Gastroesophageal sphincter (tissue), 4 donors: ENCODE measurements at regions not wholly inside any gene's neighbourhood (a gene's known extent, or its start where the extent isn't known, plus 50 kb on each side); places are given as distances from the start of the nearest gene placed in this dataset.

Experiments
- ATAC-seq: fragments of 150-250 bp; one replicate; pipeline ENCODE4 v1.9.1; 2016; ENCODE audit warnings: mild to moderate bottlenecking, moderate library complexity
- H3K27ac ChIP-seq, 4 donors: fragments of 200-600 bp; sonication (generic) in 3 of 4; 1 replicate in 3 of 4; 2 replicates in 1 of 4; pipeline ENCODE4 v1.5.1; 2016 to 2019
- H3K27me3 ChIP-seq: fragments of 200-600 bp; sonication (generic); one replicate; pipeline ENCODE4 v1.5.1; 2019
- H3K36me3 ChIP-seq, 2 donors: fragments of 200-600 bp; sonication (generic); one replicate each; pipeline ENCODE4 v1.5.1; 2019; ENCODE audit warnings: control low read depth in 1 of 2
- H3K4me1 ChIP-seq, 3 donors: fragments of 200-600 bp; sonication (generic); 1 replicate in 2 of 3; 2 replicates in 1 of 3; pipeline ENCODE4 v1.5.1; 2016 to 2019; ENCODE audit warnings: control low read depth in 2 of 3
- H3K4me3 ChIP-seq, 2 donors: fragments of 200-600 bp; sonication (generic); one replicate each; pipeline ENCODE4 v1.5.1; 2019; ENCODE audit warnings: mild to moderate bottlenecking in 1 of 2, moderate library complexity in 1 of 2
- H3K9me3 ChIP-seq, 3 donors: fragments of 200-600 bp; sonication (generic); one replicate each; pipeline ENCODE4 v1.5.1; 2017 to 2019; ENCODE audit warnings: control low read depth in 2 of 3
- CTCF ChIP-seq, 4 experiments: fragments of 200-600 bp in 2 of 4; fragments of 450-650 bp in 2 of 4; sonication (generic) in 1 of 4; IDR thresholded peaks; one replicate each; pipeline ENCODE4 v1.5.1; 2017 to 2019; ENCODE audit warnings: antibody characterized with exemption in 4 of 4, mild to moderate bottlenecking in 2 of 4, moderate library complexity in 2 of 4
- EP300 ChIP-seq: sonication (generic); formaldehyde crosslinking; IDR thresholded peaks from one replicate; pipeline ENCODE4 v1.6.1; 2017; ENCODE audit warnings: antibody characterized with exemption, mild to moderate bottlenecking
- POLR2A ChIP-seq, 2 donors: fragments of 450-650 bp; IDR thresholded peaks; one replicate each; pipeline ENCODE4 v1.6.1; 2017; ENCODE audit warnings: antibody characterized with exemption in 2 of 2, mild to moderate bottlenecking in 2 of 2, moderate library complexity in 1 of 2
- POLR2AphosphoS5 ChIP-seq: sonication (generic); formaldehyde crosslinking; IDR thresholded peaks from one replicate; pipeline ENCODE4 v1.6.1; 2017; ENCODE audit warnings: antibody characterized with exemption
- WGBS, 2 donors: methylation state at CpG; one replicate each; pipeline ENCODE4 v1.1.5; 2018; ENCODE audit warnings: low coverage in 1 of 2; 5-methylcytosine and 5-hydroxymethylcytosine counted together

- TF ChIP-seq CTCF (IDR thresholded peaks at IDR 0.05) (no peak), EP300 (no peak), POLR2AphosphoS5 (no peak), POLR2A (IDR thresholded peaks at IDR 0.05) (no peak)
- Histone ChIP-seq H3K9me3 (peaks cover 0 to 21% (median 0%) of the 10 kb centered on the region in 3 donors), H3K36me3 (no peaks in the 10 kb centered on the region), H3K4me3 (no peak overlapping the region), H3K27ac (no peak overlapping the region), H3K27me3 (no peaks in the 10 kb centered on the region), H3K4me1 (no peaks in the 10 kb centered on the region)
- ATAC-seq: no peak
- WGBS, 2 donors: 43 to 58% methylated on average over 2 to 4 of the region's 4 CpGs
These were observed 99.6 kb upstream of the CDH7 start for GRCh38 chr18:65651192-65651591.

- Histone ChIP-seq H3K27me3 (no peaks in the 10 kb centered on the region), H3K4me1 (no peaks in the 10 kb centered on the region), H3K4me3 (no peak overlapping the region), H3K9me3 (no peaks in the 10 kb centered on the region), H3K27ac (no peak overlapping the region), H3K36me3 (no peaks in the 10 kb centered on the region)
- 48 to 83% methylated on average over 2 of the region's 2 CpGs for WGBS, 2 donors
- no peak for ATAC-seq
- TF ChIP-seq CTCF (IDR thresholded peaks at IDR 0.05): no peak
These were observed 118.6 kb upstream of the CDH7 start for GRCh38 chr18:65632236-65632635.

GRCh38 chr18:65631766-65632165, 119.0 kb upstream of the CDH7 start:
- no peaks in the 10 kb centered on the region for H3K36me3 ChIP-seq
- no peak for ATAC-seq
- H3K4me3 ChIP-seq: no peak overlapping the region
- TF ChIP-seq CTCF (IDR thresholded peaks at IDR 0.05): no peak
- TF ChIP-seq POLR2A (IDR thresholded peaks at IDR 0.05): no peak
- TF ChIP-seq EP300: no peak
- no peak for TF ChIP-seq POLR2AphosphoS5
- no peaks in the 10 kb centered on the region for H3K9me3 ChIP-seq
- no peaks in the 10 kb centered on the region for H3K27me3 ChIP-seq
- H3K27ac ChIP-seq: no peak overlapping the region
- H3K4me1 ChIP-seq: no peaks in the 10 kb centered on the region
- WGBS, 2 donors: 86 to 100% methylated on average over 1 of the region's 1 CpG

GRCh38 chr18:65628390-65628789, 122.4 kb upstream of the CDH7 start:
- Histone ChIP-seq H3K36me3 (no peaks in the 10 kb centered on the region), H3K4me3 (no peak overlapping the region), H3K27me3 (no peaks in the 10 kb centered on the region), H3K27ac (no peak overlapping the region), H3K9me3 (no peaks in the 10 kb centered on the region), H3K4me1 (no peaks in the 10 kb centered on the region)
- TF ChIP-seq POLR2AphosphoS5 (no peak), POLR2A (IDR thresholded peaks at IDR 0.05) (no peak), EP300 (no peak), CTCF (IDR thresholded peaks at IDR 0.05) (no peak)
- ATAC-seq: no peak
- 86% methylated on average over 1 of the region's 1 CpG; no CpG with 5 or more reads in 1 of the 2 donors for WGBS, 2 donors

- no peaks in the 10 kb centered on the region for H3K4me1 ChIP-seq
- H3K36me3 ChIP-seq: no peaks in the 10 kb centered on the region
- WGBS, 2 donors: 32 to 37% methylated on average over 2 of the region's 6 CpGs
- TF ChIP-seq CTCF (IDR thresholded peaks at IDR 0.05) (no peak), POLR2A (IDR thresholded peaks at IDR 0.05) (no peak), POLR2AphosphoS5 (no peak), EP300 (no peak)
- no peak for ATAC-seq
- H3K27ac ChIP-seq: no peak overlapping the region
- no peaks in the 10 kb centered on the region for H3K27me3 ChIP-seq
- no peak overlapping the region for H3K4me3 ChIP-seq
- no peaks in the 10 kb centered on the region for H3K9me3 ChIP-seq
These were observed 127.1 kb upstream of the CDH7 start for GRCh38 chr18:65623676-65624075.
